ENCODE measurements at regions not wholly inside any gene's neighbourhood (a gene's known extent, or its start where the extent isn't known, plus 50 kb on each side); places are given as distances from the start of the nearest gene placed in this dataset.

GRCh38 chr12:78683031-78683430, 181.5 kb upstream of the SYT1 start:
- H3K9me3 Mint-ChIP-seq: no peaks in the 10 kb centered on the region
- no peaks in the 10 kb centered on the region for H3K27me3 Mint-ChIP-seq (ENCODE audit: insufficient read depth)
- no peak overlapping the region for H3K4me3 Mint-ChIP-seq
- TF ChIP-seq CTCF (IDR thresholded peaks at IDR 0.05): no peak
- DNase-seq: no peak
- peaks cover 24% of the 10 kb centered on the region for H3K4me1 Mint-ChIP-seq (ENCODE audit: low read depth)
- no peak overlapping the region for H3K27ac Mint-ChIP-seq
- no peaks in the 10 kb centered on the region for H3K36me3 Mint-ChIP-seq (ENCODE audit: low read depth)

GRCh38 chr12:78683626-78684025, 180.9 kb upstream of the SYT1 start:
- H3K27me3 Mint-ChIP-seq (ENCODE audit: insufficient read depth): no peaks in the 10 kb centered on the region
- no peak overlapping the region for H3K4me3 Mint-ChIP-seq
- DNase-seq: no peak
- peaks cover 24% of the 10 kb centered on the region for H3K4me1 Mint-ChIP-seq (ENCODE audit: low read depth)
- no peak overlapping the region for H3K27ac Mint-ChIP-seq
- no peaks in the 10 kb centered on the region for H3K9me3 Mint-ChIP-seq
- no peak for TF ChIP-seq CTCF (IDR thresholded peaks at IDR 0.05)
- H3K36me3 Mint-ChIP-seq (ENCODE audit: low read depth): no peaks in the 10 kb centered on the region

GRCh38 chr12:78684419-78684818, 180.2 kb upstream of the SYT1 start:
- Mint-ChIP-seq H3K27me3 (ENCODE audit: insufficient read depth) (no peaks in the 10 kb centered on the region), H3K4me1 (ENCODE audit: low read depth) (peaks cover 24% of the 10 kb centered on the region), H3K4me3 (no peak overlapping the region), H3K36me3 (ENCODE audit: low read depth) (no peaks in the 10 kb centered on the region), H3K27ac (no peak overlapping the region), H3K9me3 (no peaks in the 10 kb centered on the region)
- TF ChIP-seq CTCF (IDR thresholded peaks at IDR 0.05): no peak
- peak; percentile 14 for DNase-seq

- no peak overlapping the region for H3K27ac Mint-ChIP-seq
- no peak for TF ChIP-seq CTCF (IDR thresholded peaks at IDR 0.05)
- H3K4me3 Mint-ChIP-seq: no peak overlapping the region
- no peaks in the 10 kb centered on the region; the same call in 1 of the 2 replicates for H3K36me3 Mint-ChIP-seq (ENCODE audit: low read depth)
- no peaks in the 10 kb centered on the region for H3K27me3 Mint-ChIP-seq (ENCODE audit: insufficient read depth)
- no peaks in the 10 kb centered on the region; the same call in 1 of the 2 replicates for H3K9me3 Mint-ChIP-seq
- no peak for DNase-seq
- peaks cover 17% of the 10 kb centered on the region for H3K4me1 Mint-ChIP-seq (ENCODE audit: low read depth)
Measured at GRCh38 chr12:78695749-78696148, 168.8 kb upstream of the SYT1 start.

- no peak overlapping the region for H3K27ac Mint-ChIP-seq
- H3K9me3 Mint-ChIP-seq: no peaks in the 10 kb centered on the region; the same call in 1 of the 2 replicates
- H3K4me3 Mint-ChIP-seq: no peak overlapping the region
- no peaks in the 10 kb centered on the region; the same call in 1 of the 2 replicates for H3K36me3 Mint-ChIP-seq (ENCODE audit: low read depth)
- no peak for TF ChIP-seq CTCF (IDR thresholded peaks at IDR 0.05)
- H3K4me1 Mint-ChIP-seq (ENCODE audit: low read depth): peaks cover 17% of the 10 kb centered on the region
- no peak for DNase-seq
- no peaks in the 10 kb centered on the region for H3K27me3 Mint-ChIP-seq (ENCODE audit: insufficient read depth)
Measured at GRCh38 chr12:78696267-78696666, 168.3 kb upstream of the SYT1 start.

All from HFFc6 (cell line).